ENCODE measurements at regions not wholly inside any gene's neighbourhood (a gene's known extent, or its start where the extent isn't known, plus 50 kb on each side); places are given as distances from the start of the nearest gene placed in this dataset.

GRCh38 chr7:130840599-130840998 lies 106.6 kb upstream of the KLF14 start:
- no peak for TF ChIP-seq CTCF (IDR thresholded peaks at IDR 0.05)

DNA sequence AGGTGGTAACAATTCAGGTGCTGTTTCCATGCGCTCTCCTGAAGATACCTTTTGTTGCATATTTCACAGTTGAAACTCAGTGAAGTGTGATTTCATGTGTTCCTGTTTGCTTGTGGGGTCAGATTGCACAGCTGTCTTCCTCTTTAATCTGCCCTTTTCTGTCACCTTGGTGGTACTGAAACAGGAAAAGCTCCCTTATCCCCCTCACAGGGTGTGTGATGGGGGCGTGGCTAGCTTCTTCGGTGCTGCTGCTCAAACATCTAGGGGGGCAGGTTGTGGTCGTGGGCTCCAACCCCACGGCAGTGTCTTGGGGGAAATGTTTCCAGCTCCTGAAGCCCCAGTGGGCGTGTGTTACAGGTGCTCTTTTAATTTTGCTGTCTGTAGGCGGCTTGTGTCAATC lies 107.4 kb upstream of the KLF14 start:
- TF ChIP-seq CTCF (IDR thresholded peaks at IDR 0.05): no peak

GRCh38 chr7:130843703-130844102 lies 109.7 kb upstream of the KLF14 start:
- no peak for TF ChIP-seq CTCF (IDR thresholded peaks at IDR 0.05)

- TF ChIP-seq CTCF (IDR thresholded peaks at IDR 0.05): no peak
Observed at GRCh38 chr7:130844811-130845580, 111.0 kb upstream of the KLF14 start.

DNA sequence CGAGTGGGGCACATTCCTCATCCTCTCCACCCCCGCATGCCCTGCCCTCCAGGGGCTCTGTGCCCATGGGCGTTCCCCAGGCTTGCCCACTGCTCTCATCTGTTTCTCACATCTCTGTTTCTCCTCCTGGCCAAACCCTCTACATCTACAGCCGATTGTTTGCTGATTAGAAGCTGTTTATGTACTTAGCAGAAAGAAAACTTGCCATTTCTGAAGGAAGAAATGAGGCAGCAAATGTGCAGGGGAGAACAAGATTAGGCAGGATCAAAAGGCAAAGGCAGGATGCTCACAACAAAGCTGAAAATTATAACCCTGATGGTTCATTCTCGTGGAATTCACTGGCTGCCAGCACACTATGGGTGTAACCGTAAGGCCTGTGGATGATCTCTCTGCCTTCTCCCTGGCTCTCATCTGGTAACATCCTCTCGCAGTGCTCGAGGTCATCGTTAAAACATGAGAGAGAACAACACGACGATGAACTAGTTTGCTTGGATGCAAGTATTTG lies 111.6 kb upstream of the KLF14 start:
- no peak for TF ChIP-seq CTCF (IDR thresholded peaks at IDR 0.05)

DNA sequence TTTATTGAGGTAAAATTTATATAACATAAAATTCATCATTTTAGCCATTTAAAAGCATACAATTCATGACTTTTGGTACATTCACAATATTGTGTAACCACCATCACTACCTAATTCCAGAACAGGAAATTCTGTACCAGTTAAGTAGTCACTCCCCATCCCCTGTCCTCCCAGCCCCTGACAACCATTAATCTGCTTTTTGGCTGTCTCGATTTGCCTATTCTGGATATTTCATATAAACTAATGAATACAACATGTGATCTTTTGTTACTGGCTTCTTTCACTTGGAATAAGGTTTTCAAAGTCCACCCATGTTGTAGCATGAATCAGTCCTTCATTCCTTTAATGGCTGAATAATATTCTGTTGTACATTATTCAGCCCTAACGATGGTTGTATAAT lies 115.6 kb upstream of the KLF14 start:
- TF ChIP-seq CTCF (IDR thresholded peaks at IDR 0.05): no peak

- TF ChIP-seq CTCF (IDR thresholded peaks at IDR 0.05): no peak
Observed at GRCh38 chr7:130850956-130851355, 116.9 kb upstream of the KLF14 start.

Data from LNCAP (cell line).